ENCODE measurements at regions not wholly inside any gene's neighbourhood (a gene's known extent, or its start where the extent isn't known, plus 50 kb on each side); places are given as distances from the start of the nearest gene placed in this dataset.

GRCh38 chr2:147559070-147559725, 285.6 kb upstream of the ACVR2A start:
- TF ChIP-seq MZF1 (tag by site-specific recombination; IDR thresholded peaks at IDR 0.05; ENCODE audit: borderline replicate concordance) = no peak
- no peak for TF ChIP-seq MYNN (tag by site-specific recombination; IDR thresholded peaks at IDR 0.05; ENCODE audit: borderline replicate concordance)
- no peak for TF ChIP-seq WT1 (tag by site-specific recombination; IDR thresholded peaks at IDR 0.05)
- no peak for TF ChIP-seq TSHZ1 (tag by site-specific recombination; IDR thresholded peaks at IDR 0.05; ENCODE audit: borderline replicate concordance)
- no peak for TF ChIP-seq KLF7 (tag by site-specific recombination; IDR thresholded peaks at IDR 0.05; ENCODE audit: borderline replicate concordance)
- no peak for TF ChIP-seq ZNF354C (tag by site-specific recombination; IDR thresholded peaks at IDR 0.05; ENCODE audit: borderline replicate concordance, low read depth)
- no peak for TF ChIP-seq ZNF174 (tag by site-specific recombination; IDR thresholded peaks at IDR 0.05)
- no peak for TF ChIP-seq ZNF274 (IDR thresholded peaks at IDR 0.05; ENCODE audit: low read length)
- no peak for TF ChIP-seq ZNF274 (tag by site-specific recombination; IDR thresholded peaks at IDR 0.05; ENCODE audit: borderline replicate concordance)
- no peak for TF ChIP-seq OSR2 (tag by site-specific recombination; IDR thresholded peaks at IDR 0.05)
- no peak for TF ChIP-seq ZNF791 (tag by site-specific recombination; IDR thresholded peaks at IDR 0.05)
- TF ChIP-seq ZSCAN30 (tag by site-specific recombination; IDR thresholded peaks at IDR 0.05) = no peak
- Histone ChIP-seq H3K27ac (ENCODE audit: extremely low read depth, low read depth, low read length) (no peak overlapping the region), H3K9me3 (ENCODE audit: control insufficient read depth, insufficient read depth, low read depth, low read length) (no peaks in the 10 kb centered on the region), H3K36me3 (ENCODE audit: control insufficient read depth in 2 of 2, insufficient read depth in 1 of 2, low read length in 2 of 2) (no peaks in the 10 kb centered on the region), H3K4me3 (ENCODE audit: low read depth, low read length) (no peak overlapping the region), H3K4me1 (ENCODE audit: control insufficient read depth, insufficient read depth, low read length) (no peaks in the 10 kb centered on the region)
- ChIA-PET CTCF (no interaction called here), POLR2A (no interaction called here)

GRCh38 chr2:147558620-147559019, 286.2 kb upstream of the ACVR2A start:
- no peak overlapping the region for H3K27ac ChIP-seq (ENCODE audit: extremely low read depth, low read depth, low read length)
- no peaks in the 10 kb centered on the region for H3K9me3 ChIP-seq (ENCODE audit: control insufficient read depth, insufficient read depth, low read depth, low read length)
- ChIA-PET POLR2A (no interaction called here), CTCF (no interaction called here)
- no peak for TF ChIP-seq ZNF223 (tag by site-specific recombination; IDR thresholded peaks at IDR 0.05)
- TF ChIP-seq ZBTB49 (tag by site-specific recombination; IDR thresholded peaks at IDR 0.05; ENCODE audit: low read depth) = no peak
- TF ChIP-seq ZNF837 (tag by site-specific recombination; IDR thresholded peaks at IDR 0.05) = no peak
- no peak for TF ChIP-seq ZNF292 (tag by site-specific recombination; IDR thresholded peaks at IDR 0.05; ENCODE audit: borderline replicate concordance, low read depth)
- no peak for TF ChIP-seq PATZ1 (tag by site-specific recombination; IDR thresholded peaks at IDR 0.05)
- H3K4me1 ChIP-seq (ENCODE audit: control insufficient read depth, insufficient read depth, low read length) = no peaks in the 10 kb centered on the region
- no peaks in the 10 kb centered on the region for H3K36me3 ChIP-seq (ENCODE audit: control insufficient read depth in 2 of 2, insufficient read depth in 1 of 2, low read length in 2 of 2)
- no peak overlapping the region for H3K4me3 ChIP-seq (ENCODE audit: low read depth, low read length)

All from HEK293 (cell line).